ENCODE measurements at regions not wholly inside any gene's neighbourhood (a gene's known extent, or its start where the extent isn't known, plus 50 kb on each side); places are given as distances from the start of the nearest gene placed in this dataset.
"Not testable (repeated sequence)": the region's sequence is repeated elsewhere in the genome, so short reads cannot be mapped to it uniquely, and the experiment has no call there.

DNA sequence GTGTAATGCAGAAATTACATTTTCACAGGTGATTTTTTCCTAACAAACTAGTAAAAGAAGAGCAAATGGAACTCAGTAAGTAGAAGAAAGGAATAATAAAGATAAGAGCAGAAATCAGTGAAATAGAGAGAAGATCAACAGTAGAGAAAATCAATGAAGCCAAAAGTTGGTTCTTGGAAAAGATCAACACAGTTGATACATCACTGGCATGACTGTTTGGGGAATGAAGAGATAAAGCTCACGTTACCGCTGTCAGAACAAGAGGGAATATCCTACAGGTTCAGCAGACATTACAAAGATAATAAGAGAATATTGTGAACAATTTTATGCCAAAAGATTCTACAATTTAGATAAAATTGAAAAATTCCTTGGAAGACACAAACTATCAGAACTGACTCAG lies 146.4 kb downstream of the ACTR3B start:
- DNase-seq = no peak

- DNase-seq = no peak
Measured at GRCh38 chr7:152907042-152907761, 147.7 kb downstream of the ACTR3B start.

DNA sequence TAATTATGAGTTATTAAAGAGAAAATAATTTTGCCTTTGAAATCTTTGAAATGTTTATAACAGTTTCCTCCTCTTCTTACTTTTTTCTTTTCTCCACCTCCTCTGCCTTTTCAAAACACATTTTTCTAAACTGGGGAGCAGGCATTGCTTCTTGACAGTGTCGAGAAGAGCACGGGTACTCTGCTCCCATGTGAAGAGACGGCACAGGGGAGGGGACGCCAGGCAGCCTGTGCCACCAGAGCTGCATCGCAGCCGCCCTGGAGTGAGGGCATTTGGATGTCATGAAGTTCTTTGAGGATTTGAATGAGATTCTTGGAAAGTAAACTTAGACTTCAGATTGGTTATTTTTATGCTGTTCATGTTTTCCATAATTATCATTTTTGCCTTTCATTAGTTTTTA lies 149.7 kb downstream of the ACTR3B start:
- DNase-seq = no peak

DNA sequence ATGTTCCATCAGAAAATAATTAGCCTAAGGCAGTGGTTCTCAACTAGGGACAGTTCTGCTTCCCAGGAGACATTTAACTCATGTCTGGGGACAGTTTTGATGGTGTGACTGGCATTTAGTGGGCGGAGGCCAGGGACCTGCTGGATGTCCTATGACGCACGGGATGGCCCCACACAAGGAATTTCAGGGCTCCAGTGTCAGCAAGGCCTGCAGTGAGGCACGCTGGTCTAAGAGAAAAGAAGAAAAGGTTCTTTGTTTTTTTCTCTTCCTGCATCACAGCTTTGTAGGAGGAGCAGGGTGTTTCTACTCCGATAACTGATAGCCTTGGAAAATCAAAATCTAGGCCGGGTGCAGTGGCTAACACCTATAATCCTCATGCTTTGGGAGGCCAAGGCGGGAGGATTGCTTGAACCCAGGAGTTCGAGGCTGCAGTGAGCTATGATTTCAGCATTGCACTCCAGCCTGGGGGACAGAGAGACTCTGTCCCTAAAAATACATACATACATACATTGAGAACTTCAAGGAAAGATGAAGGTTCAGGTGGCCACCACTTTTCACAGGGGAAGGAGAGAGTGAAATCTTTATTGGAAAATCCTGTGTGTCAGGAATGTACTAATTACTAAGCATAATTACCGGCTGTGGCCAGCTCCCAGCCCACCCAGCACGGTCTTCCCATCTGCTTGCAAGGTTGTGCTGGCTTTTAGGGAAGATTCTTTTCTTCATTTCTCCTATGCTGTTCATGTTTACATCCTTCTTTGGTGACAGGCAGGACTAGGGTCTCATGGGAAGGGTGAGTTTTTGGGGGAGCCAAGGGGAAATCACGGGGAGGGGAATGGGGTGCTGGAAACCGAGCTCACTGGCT lies 150.4 kb downstream of the ACTR3B start:
- no peak for DNase-seq

GRCh38 chr7:152910545-152911225 lies 151.1 kb downstream of the ACTR3B start:
- no peak for DNase-seq

DNA sequence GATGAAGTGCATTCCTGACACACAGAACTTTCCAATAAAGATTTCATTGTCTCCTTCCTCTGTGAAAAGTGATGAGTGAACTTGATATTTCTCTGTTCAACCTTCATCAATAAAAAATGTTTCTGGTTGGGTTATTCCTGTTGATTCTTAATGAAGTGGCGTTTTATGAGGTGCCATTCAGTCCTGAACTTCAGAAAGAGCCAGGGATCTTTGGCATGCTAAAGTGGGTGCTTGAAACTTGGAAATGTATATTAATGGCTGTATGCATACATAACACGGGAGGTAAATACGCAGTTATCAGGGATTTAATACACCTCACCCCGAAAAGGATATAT lies 151.6 kb downstream of the ACTR3B start:
- DNase-seq = no peak

GRCh38 chr7:152911922-152912321 lies 152.4 kb downstream of the ACTR3B start:
- DNase-seq = no peak

DNA sequence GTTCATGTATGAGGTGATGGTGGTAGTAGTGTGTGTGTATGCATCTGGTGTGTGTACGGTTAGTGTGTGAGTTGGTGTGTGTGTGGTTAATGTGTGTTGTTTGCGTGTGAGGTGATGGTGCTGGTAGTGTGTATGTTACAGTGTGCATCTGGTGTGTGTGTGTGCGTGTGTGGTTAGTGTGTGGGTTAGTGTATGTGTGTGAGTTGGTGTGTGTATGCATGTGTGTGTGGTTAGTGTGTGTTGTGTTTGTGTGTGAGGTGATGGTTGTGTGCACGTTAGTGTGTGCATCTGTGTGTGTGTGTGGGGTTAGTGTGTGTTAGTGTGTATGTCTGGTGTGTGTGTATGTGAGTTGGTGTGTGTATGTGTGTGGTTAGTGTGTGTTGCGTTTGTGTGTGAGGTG lies 153.0 kb downstream of the ACTR3B start:
- no peak for DNase-seq

- DNase-seq = no peak
Measured at GRCh38 chr7:152913492-152913891, 153.9 kb downstream of the ACTR3B start.

- no peak for DNase-seq
Measured at GRCh38 chr7:152914014-152914844, 154.7 kb downstream of the ACTR3B start.

- not testable (repeated sequence) for DNase-seq
Measured at GRCh38 chr7:152914845-152915102, 155.2 kb downstream of the ACTR3B start.

GRCh38 chr7:152922318-152923081 lies 162.9 kb downstream of the ACTR3B start:
- no peak for DNase-seq

- no peak for DNase-seq
Measured at GRCh38 chr7:152923711-152924110, 164.2 kb downstream of the ACTR3B start.

DNA sequence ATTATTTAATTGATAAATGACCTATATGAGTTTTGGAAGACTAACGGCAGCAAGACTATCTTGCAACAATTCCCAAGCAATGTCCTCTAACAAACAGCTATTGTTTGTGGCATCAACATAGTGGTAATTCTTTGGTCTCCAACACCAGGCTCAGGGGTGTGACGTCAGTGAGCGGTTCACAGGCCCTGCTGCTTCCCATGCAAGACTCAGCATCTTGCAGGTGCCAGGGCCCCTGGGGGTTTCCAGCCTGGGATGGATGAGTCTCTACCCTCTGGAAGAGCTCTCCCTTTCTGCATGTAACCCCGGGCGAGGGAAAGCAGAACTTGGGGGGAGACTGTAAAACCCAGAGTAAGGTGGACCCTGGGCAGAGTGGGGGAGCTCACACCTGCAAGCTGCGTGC lies 164.7 kb downstream of the ACTR3B start:
- no peak for DNase-seq

DNA sequence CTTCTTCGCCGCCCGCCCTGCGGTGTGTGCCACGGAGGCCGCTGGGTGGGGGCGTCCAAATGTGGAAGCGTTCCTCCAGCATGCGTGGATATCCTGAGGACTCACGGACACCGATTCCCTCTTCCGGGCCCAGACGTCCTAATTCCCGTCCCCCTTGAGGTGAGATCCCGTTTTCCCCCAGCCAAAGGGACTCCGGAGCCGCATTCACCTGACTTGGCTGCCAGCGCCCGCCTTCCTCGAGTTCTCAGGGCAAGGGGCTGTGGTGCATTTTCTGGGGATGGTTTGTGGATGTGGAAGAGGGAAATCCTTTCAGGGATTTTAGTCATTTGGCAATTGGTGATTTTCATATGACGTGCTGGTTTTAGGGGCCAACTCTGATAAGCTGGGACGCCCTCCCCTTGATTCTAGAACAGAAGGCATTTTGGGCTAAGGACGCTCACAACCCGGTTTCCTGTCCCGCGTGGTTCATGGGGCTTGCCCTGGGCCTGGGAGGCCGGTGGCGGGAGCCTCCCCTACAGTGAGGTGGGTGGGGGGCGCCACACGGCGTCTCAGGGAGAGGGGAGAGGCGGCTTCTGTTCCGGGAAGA lies 165.4 kb downstream of the ACTR3B start:
- DNase-seq = no peak

DNA sequence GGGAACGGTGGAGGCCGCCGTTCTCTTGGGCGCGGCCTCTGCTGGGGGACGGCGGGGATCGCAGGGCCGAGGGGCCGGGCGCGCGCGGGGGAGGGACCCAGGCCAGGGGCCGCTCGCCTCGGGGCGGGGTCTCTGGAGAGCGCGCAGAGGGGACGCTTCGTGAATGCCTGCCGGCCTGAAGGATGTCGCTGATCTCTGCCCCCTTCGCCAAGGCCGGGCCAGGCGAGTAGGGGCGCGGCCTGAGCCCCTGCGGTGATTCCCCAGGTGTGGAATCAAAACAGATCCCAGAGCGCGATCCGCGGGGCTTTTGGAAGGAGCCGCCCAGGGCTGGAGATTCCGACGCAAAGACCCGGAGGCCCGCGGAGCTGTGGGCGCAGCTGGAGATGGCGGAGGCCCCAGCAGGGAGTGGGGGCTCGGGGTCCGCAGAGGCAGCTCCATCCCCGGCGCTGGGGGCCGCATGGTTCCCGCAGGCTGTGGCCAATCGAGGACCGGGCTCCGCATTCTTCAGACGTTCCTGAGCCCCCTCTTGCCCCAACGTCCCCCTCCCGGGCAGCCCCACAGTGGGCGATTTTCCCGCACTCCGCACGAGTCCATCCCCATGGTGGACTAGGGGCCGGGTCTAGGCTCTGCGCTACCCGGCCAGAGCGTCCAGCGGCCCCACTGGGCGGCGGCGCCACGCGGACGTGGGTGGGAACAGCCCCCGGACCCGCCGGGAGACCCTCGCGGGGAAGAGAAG lies 166.0 kb downstream of the ACTR3B start:
- DNase-seq = no peak

GRCh38 chr7:152931633-152932032 lies 172.1 kb downstream of the ACTR3B start:
- no peak for DNase-seq

- DNase-seq = no peak
Measured at GRCh38 chr7:152937282-152937681, 177.7 kb downstream of the ACTR3B start.

DNA sequence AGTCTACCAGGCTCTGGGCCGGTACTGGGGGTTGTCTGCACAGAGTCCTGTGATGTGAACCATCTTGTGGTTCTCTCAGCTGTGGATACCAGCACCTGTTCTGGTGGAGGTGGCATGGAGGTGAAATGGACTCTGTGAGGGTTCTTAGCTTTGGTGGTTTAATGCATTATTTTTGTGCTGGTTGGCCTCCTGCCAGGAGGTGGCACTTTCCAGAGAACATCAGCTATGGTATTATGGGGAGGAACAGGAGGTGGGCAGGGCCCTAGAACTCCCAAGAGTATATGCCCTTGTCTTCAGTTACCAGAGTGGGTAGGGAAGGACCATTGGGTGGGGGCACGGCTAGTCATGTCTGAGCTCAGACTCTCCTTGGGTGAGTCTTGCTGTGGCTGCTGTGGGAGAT lies 187.1 kb downstream of the ACTR3B start:
- DNase-seq = not testable (repeated sequence)

GRCh38 chr7:152947686-152948085 lies 188.1 kb downstream of the ACTR3B start:
- DNase-seq = no peak

DNA sequence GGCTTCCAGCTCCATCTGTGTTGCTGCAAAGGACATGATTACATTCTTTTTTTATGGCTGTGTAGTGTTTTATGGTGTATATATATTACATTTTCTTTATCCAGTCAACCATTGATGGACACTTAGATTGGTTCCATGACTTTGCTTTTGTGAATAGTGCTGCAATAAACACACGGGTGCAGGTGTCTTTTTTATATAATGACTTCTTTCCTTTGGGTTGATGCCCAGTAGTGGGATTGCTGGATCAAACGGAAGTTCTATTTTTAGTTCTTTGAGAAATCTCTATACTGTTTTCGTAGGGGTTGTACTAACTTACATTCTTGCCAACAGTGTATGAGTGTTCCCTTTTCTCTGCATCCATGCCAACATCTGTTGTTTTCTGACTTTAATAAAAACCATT lies 189.7 kb downstream of the ACTR3B start:
- DNase-seq = no peak
